T-cell (primary cell): ENCODE measurements at regions not wholly inside any gene's neighbourhood (a gene's known extent, or its start where the extent isn't known, plus 50 kb on each side); places are given as distances from the start of the nearest gene placed in this dataset.

Experiments used
- ATAC-seq, 4 experiments: fragments of 200-7000 bp in 3 of 4; fragments of 150-1000 bp in 1 of 4; cut with Tn5 transposase; replicated peaks in 1 of 4; 1 replicate in 3 of 4; 2 replicates in 1 of 4; pipeline ENCODE4 v1.10.0; 2021; ENCODE audit warnings: moderate library complexity in 3 of 4, mild to moderate bottlenecking in 2 of 4, moderate number of reproducible peaks in 1 of 4
- CTCF ChIA-PET, 2 donors: fragments of 300-600 bp; sonication (Branson Sonifier 250); formaldehyde crosslinking; loops; one replicate each; lab custom pipeline; 2022; ENCODE audit warnings: antibody characterized with exemption in 2 of 2; lab: Charles Lee
- POLR2A ChIA-PET, 2 donors: fragments of 300-600 bp; sonication (Branson Sonifier 250); formaldehyde crosslinking; loops; one replicate each; lab custom pipeline; 2022; ENCODE audit warnings: antibody characterized with exemption in 2 of 2; lab: Charles Lee
- DNase-seq, 35 experiments: peaks; one replicate each; pipeline versions ENCODE4 v3.0.0 to v3.0.0-alpha.2; 2013 to 2023
- H3K27ac ChIP-seq: one replicate; pipeline ENCODE4 v1.5.1; 2013; ENCODE audit warnings: low read length
- H3K27me3 ChIP-seq, 2 experiments: replicated peaks in 1 of 2; 1 replicate in 1 of 2; 2 replicates in 1 of 2; pipeline versions ENCODE4 v1.6.1 to v1.7.0; 2013; ENCODE audit warnings: low read length in 1 of 2, mixed read lengths in 1 of 2; ENCODE audit not compliant: control insufficient read depth in 2 of 2, insufficient read depth in 2 of 2; ENCODE audit errors: extremely low read depth in 1 of 2
- H3K36me3 ChIP-seq, 2 donors: 1 replicate in 1 of 2; 2 replicates in 1 of 2; pipeline versions ENCODE4 v1.6.1 to v1.7.0; 2013; ENCODE audit warnings: low read length in 1 of 2; ENCODE audit not compliant: control insufficient read depth in 2 of 2, insufficient read depth in 1 of 2; ENCODE audit errors: extremely low read depth in 1 of 2
- H3K4me1 ChIP-seq, 2 experiments: 1 replicate in 1 of 2; 2 replicates in 1 of 2; pipeline versions ENCODE4 v1.6.1 to v1.7.0; 2013; ENCODE audit warnings: low read length in 2 of 2, mixed read lengths in 1 of 2; ENCODE audit not compliant: insufficient read depth in 2 of 2, control insufficient read depth in 1 of 2; ENCODE audit errors: extremely low read depth in 1 of 2
- H3K4me3 ChIP-seq, 2 donors: 1 replicate in 1 of 2; 2 replicates in 1 of 2; pipeline versions ENCODE4 v1.5.1 to v1.7.0; 2013; ENCODE audit warnings: mild to moderate bottlenecking in 2 of 2, low read length in 1 of 2, moderate library complexity in 1 of 2; ENCODE audit not compliant: control insufficient read depth in 1 of 2; ENCODE audit errors: extremely low read depth in 1 of 2
- H3K9me3 ChIP-seq: 2 replicates; pipeline ENCODE4 v1.7.0; 2013
- H3K27ac Mint-ChIP-seq, 2 donors: one replicate each; pipeline ENCODE4 v1.8.0; 2020 to 2021; ENCODE audit warnings: mild to moderate bottlenecking in 2 of 2, mixed read lengths in 2 of 2
- H3K27me3 Mint-ChIP-seq, 2 donors: one replicate each; pipeline ENCODE4 v1.8.0; 2021 to 2022; ENCODE audit warnings: mixed read lengths in 2 of 2
- H3K36me3 Mint-ChIP-seq: one replicate; pipeline ENCODE4 v1.8.0; 2021; ENCODE audit warnings: mixed read lengths
- H3K4me1 Mint-ChIP-seq, 3 donors: one replicate each; pipeline ENCODE4 v1.8.0; 2020 to 2022; ENCODE audit warnings: mixed read lengths in 3 of 3, mild to moderate bottlenecking in 1 of 3
- H3K4me3 Mint-ChIP-seq, 3 donors: one replicate each; pipeline ENCODE4 v1.8.0; 2020 to 2022; ENCODE audit warnings: mild to moderate bottlenecking in 3 of 3, mixed read lengths in 3 of 3, moderate library complexity in 3 of 3
- H3K9me3 Mint-ChIP-seq, 3 donors: one replicate each; pipeline ENCODE4 v1.8.0; 2020 to 2022; ENCODE audit warnings: mixed read lengths in 3 of 3
- WGBS: methylation state at CpG from one replicate; pipeline ENCODE4 v1.1.5; 2013; ENCODE audit warnings: missing lambda C conversion rate; ENCODE audit not compliant: insufficient coverage; 5-methylcytosine and 5-hydroxymethylcytosine counted together

DNA sequence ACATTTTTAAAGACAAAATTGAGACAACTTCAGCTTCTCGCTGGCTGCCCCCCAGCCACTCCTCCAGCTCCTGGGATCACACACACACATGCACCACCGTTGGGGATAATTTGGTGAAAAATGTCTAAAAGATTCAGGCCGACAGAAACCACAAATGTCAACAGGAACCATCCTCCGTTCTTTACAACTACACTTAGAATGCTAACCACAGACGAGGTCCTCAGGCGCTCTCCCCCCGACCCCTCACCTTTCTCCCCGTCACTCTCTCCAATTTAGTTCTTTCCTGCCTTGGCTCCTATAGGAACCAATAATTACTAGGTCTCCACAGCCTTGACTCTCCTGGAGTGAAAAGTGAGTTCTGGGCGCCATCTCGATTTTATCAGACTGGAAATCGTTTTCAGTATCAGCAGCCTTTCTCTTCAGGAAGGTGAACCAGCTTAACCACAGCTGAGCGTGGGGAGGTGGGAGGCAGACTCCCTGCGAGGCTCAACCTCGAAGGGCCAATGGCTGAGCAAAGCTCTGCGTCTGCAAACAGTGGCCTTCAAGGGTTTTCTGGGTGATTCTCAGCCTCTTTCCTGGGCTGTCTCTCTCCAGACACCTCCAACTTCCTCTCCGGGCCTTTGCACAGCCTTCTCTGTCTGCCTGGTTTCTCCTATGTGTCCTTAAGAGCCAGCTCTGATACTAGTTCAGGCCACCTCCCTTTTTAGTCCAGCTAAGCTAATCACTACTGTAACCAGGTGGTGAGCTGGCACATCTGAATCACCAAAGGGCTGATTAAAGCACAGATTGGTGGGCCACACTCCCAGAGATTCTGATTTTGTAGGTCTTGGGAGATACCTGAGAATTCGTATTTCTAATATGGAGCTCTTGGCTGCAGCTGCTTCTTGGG is 115.7 kb upstream of the COPS8 start:
- Mint-ChIP-seq H3K9me3 (no peaks in the 10 kb centered on the region), H3K4me1 (peaks cover 39 to 57% (median 42%) of the 10 kb centered on the region in 3 donors), H3K4me3 (peak overlapping the region; percentile 62 to 79 (median 77)), H3K27ac (peak overlapping the region; percentile 98 to 99), H3K36me3 (no peaks in the 10 kb centered on the region), H3K27me3 (peaks cover 0 to 2% of the 10 kb centered on the region in 2 donors)
- H3K27me3 ChIP-seq, result peaks cover 0 to 18% of the 10 kb centered on the region in 2 experiments
- ChIA-PET CTCF (interaction anchor here in 1 of 2 donors (0.9 to 1.0 kb wide), 2 partner anchors 13 to 57 kb away, joined by 3 read pairs; no protein-coding TSS in a partner anchor), POLR2A (no interaction called here)
- DNase-seq (peak in 29 of 35 experiments; percentile 2 to 63 (median 35)), ATAC-seq (peak in 3 of 4 experiments; percentile 41 to 68 (median 49))
- 8% methylated on average over 11 of the region's 17 CpGs for WGBS
- peak overlapping the region; percentile 89 for H3K27ac ChIP-seq
- no peaks in the 10 kb centered on the region for H3K9me3 ChIP-seq
- no peaks in the 10 kb centered on the region for H3K36me3 ChIP-seq
- peaks cover 31 to 53% of the 10 kb centered on the region in 2 experiments for H3K4me1 ChIP-seq
- H3K4me3 ChIP-seq, result peak overlapping the region; percentile 1 to 55

- H3K4me3 Mint-ChIP-seq, result peak overlapping the region in 1 of 3 donors; percentile 79
- H3K4me3 ChIP-seq, result no peak overlapping the region
- ATAC-seq (no peak), DNase-seq (no peak)
- WGBS, result 82% methylated on average over 3 of the region's 3 CpGs
- peaks cover 39 to 57% (median 42%) of the 10 kb centered on the region in 3 donors for H3K4me1 Mint-ChIP-seq
- H3K4me1 ChIP-seq, result peaks cover 31 to 53% of the 10 kb centered on the region in 2 experiments
- H3K27ac Mint-ChIP-seq, result peak overlapping the region; percentile 98 to 99
- CTCF ChIA-PET, result interaction anchor here in 1 of 2 donors (0.9 to 1.0 kb wide), 2 partner anchors 12 to 57 kb away, joined by 3 read pairs; no protein-coding TSS in a partner anchor
- peaks cover 0 to 15% of the 10 kb centered on the region in 2 experiments for H3K27me3 ChIP-seq
- H3K27me3 Mint-ChIP-seq, result peaks cover 0 to 4% of the 10 kb centered on the region in 2 donors
- H3K27ac ChIP-seq, result no peak overlapping the region
- H3K9me3 ChIP-seq, result no peaks in the 10 kb centered on the region
- H3K36me3 ChIP-seq, result no peaks in the 10 kb centered on the region
- POLR2A ChIA-PET, result no interaction called here
- no peaks in the 10 kb centered on the region for H3K9me3 Mint-ChIP-seq
- no peaks in the 10 kb centered on the region for H3K36me3 Mint-ChIP-seq
These were observed 115.1 kb upstream of the COPS8 start for GRCh38 chr2:236970656-236971010.

- CTCF ChIA-PET, result interaction anchor here in 1 of 2 donors (1.0 kb wide), 1 partner anchor 56 kb away, joined by 3 read pairs; no protein-coding TSS in a partner anchor
- no peaks in the 10 kb centered on the region for H3K36me3 ChIP-seq
- 83% methylated on average over 5 of the region's 15 CpGs for WGBS
- H3K36me3 Mint-ChIP-seq, result no peaks in the 10 kb centered on the region
- no peak for DNase-seq
- no peak overlapping the region for H3K4me3 Mint-ChIP-seq
- no peak overlapping the region for H3K27ac ChIP-seq
- H3K4me1 Mint-ChIP-seq, result peaks cover 39 to 54% (median 42%) of the 10 kb centered on the region in 3 donors
- POLR2A ChIA-PET, result no interaction called here
- H3K27ac Mint-ChIP-seq, result peak overlapping the region; percentile 98 to 99
- peaks cover 0 to 15% of the 10 kb centered on the region in 2 experiments for H3K27me3 ChIP-seq
- H3K9me3 ChIP-seq, result no peaks in the 10 kb centered on the region
- H3K4me3 ChIP-seq, result no peak overlapping the region
- no peaks in the 10 kb centered on the region for H3K9me3 Mint-ChIP-seq
- H3K27me3 Mint-ChIP-seq, result peaks cover 0 to 4% of the 10 kb centered on the region in 2 donors
- no peak for ATAC-seq
- peaks cover 31 to 53% of the 10 kb centered on the region in 2 experiments for H3K4me1 ChIP-seq
These were observed 114.4 kb upstream of the COPS8 start for GRCh38 chr2:236971131-236971821.

DNA sequence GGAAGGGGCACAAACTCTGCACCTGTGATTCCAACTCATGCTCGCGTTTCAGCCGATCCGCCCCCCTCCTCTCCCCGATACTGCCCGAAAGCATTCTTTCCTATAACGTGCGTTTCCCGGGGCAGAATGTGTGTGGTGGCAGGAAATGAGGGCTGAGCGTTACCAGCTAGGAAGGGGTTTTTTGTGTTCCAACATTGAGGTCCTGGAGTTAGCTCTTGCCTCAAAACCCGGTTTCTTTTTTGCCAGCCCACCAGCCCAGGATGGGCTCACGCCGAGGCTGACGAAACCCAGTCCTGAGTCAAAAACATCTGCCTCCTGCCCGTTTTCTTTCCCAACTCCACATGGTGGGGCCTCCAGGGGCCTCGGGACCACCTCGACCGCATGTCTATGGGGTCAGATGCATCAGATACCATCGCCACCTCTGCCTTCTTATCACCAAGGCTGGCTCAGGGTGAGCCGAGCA is 113.7 kb upstream of the COPS8 start:
- H3K27me3 Mint-ChIP-seq, result peaks cover 0 to 4% of the 10 kb centered on the region in 2 donors
- POLR2A ChIA-PET, result interaction anchor here in 1 of 2 donors (0.6 kb wide), 1 partner anchor 73 kb away, joined by 4 read pairs; no protein-coding TSS in a partner anchor
- Histone ChIP-seq H3K27me3 (peaks cover 0 to 15% of the 10 kb centered on the region in 2 experiments), H3K9me3 (no peaks in the 10 kb centered on the region), H3K4me3 (no peak overlapping the region), H3K36me3 (no peaks in the 10 kb centered on the region), H3K27ac (no peak overlapping the region), H3K4me1 (peaks cover 31 to 49% of the 10 kb centered on the region in 2 experiments)
- no peak overlapping the region for H3K4me3 Mint-ChIP-seq
- no peak overlapping the region for H3K27ac Mint-ChIP-seq
- no peaks in the 10 kb centered on the region for H3K9me3 Mint-ChIP-seq
- ATAC-seq, result no peak
- 73% methylated on average over 14 of the region's 20 CpGs for WGBS
- peaks cover 36 to 48% (median 36%) of the 10 kb centered on the region in 3 donors for H3K4me1 Mint-ChIP-seq
- no peaks in the 10 kb centered on the region for H3K36me3 Mint-ChIP-seq
- DNase-seq, result no peak
- CTCF ChIA-PET, result no interaction called here

DNA sequence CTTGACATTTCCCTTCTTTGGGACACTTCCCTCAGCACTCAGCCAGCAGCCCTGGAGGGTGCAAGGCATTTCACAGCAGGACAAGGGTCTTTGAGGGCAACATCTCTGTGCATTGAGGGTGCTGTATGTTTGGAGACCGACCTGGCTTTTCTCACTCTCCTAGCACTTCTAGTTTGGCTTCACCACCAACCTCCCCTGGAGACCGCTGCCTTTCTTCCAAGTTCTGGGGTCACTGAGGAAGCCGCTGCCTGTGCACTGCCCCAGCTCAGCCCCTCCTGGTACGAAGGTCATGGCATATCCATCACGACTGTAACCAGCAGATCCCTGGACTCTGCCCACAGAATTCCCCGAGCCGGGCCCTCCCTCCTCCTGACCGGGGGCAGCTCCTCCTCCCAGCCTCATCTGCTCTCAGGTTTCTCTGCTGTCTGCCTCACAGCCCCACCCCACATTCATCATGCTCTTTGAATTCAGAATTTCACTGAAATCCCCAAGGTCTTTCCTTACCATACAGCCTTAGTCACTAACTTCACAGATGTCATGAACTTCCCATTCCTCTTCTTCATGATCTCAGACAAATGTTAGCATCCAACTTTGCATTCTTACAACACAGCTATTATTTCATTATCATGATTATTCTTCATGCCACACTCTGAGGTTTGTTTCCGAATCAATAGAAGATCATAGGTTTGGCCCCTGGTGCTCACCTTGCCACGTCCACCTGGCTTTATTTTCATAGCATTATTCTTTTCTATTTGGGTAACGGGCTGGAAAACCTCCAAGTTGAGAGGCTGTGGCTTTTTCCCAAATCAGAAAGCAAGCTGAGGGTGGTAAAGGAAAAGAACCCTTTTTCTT is 113.0 kb upstream of the COPS8 start:
- ATAC-seq (no peak), DNase-seq (no peak)
- Histone ChIP-seq H3K27ac (no peak overlapping the region), H3K9me3 (no peaks in the 10 kb centered on the region), H3K4me3 (no peak overlapping the region), H3K27me3 (peaks cover 0 to 15% of the 10 kb centered on the region in 2 experiments), H3K4me1 (peaks cover 26 to 42% of the 10 kb centered on the region in 2 experiments), H3K36me3 (no peaks in the 10 kb centered on the region)
- ChIA-PET POLR2A (interaction anchor here in 1 of 2 donors (0.6 kb wide), 1 partner anchor 74 kb away, joined by 4 read pairs; no protein-coding TSS in a partner anchor), CTCF (no interaction called here)
- Mint-ChIP-seq H3K36me3 (no peaks in the 10 kb centered on the region), H3K4me3 (no peak overlapping the region), H3K27me3 (peaks cover 0 to 4% of the 10 kb centered on the region in 2 donors), H3K27ac (no peak overlapping the region), H3K9me3 (no peaks in the 10 kb centered on the region), H3K4me1 (peaks cover 28 to 40% (median 30%) of the 10 kb centered on the region in 3 donors)
- 82% methylated on average over 9 of the region's 11 CpGs for WGBS
